HG02884 (cell line): ENCODE measurements at regions not wholly inside any gene's neighbourhood (a gene's known extent, or its start where the extent isn't known, plus 50 kb on each side); places are given as distances from the start of the nearest gene placed in this dataset.
"Not testable (repeated sequence)": the region's sequence is repeated elsewhere in the genome, so short reads cannot be mapped to it uniquely, and the experiment has no call there.

Source experiments
- ATAC-seq: cut with Tn5 transposase; IDR thresholded peaks from one replicate; pipeline ENCODE4 v1.9.1; 2021; ENCODE audit warnings: mild to moderate bottlenecking, moderate library complexity; ENCODE audit not compliant: unreplicated experiment

- peak; percentile 54 for ATAC-seq
These were observed 760.2 kb upstream of the AADAT start for GRCh38 chr4:170849969-170850368.

GRCh38 chr4:170827562-170828274, 738.0 kb upstream of the AADAT start:
- no peak for ATAC-seq

GRCh38 chr4:170818786-170819185, 729.0 kb upstream of the AADAT start:
- ATAC-seq = no peak

- ATAC-seq = no peak
These were observed 715.6 kb upstream of the AADAT start for GRCh38 chr4:170805352-170805751.

GRCh38 chr4:170804930-170805329, 715.2 kb upstream of the AADAT start:
- ATAC-seq = no peak

GRCh38 chr4:170803492-170803891, 713.7 kb upstream of the AADAT start:
- ATAC-seq = no peak

- no peak for ATAC-seq
These were observed 712.0 kb upstream of the AADAT start for GRCh38 chr4:170801771-170802170.

- no peak for ATAC-seq
These were observed 704.8 kb upstream of the AADAT start for GRCh38 chr4:170794525-170794924.

GRCh38 chr4:170788540-170789051, 698.8 kb upstream of the AADAT start:
- not testable (repeated sequence) for ATAC-seq

- no peak for ATAC-seq
These were observed 687.9 kb upstream of the AADAT start for GRCh38 chr4:170777663-170778062.

- no peak for ATAC-seq
These were observed 687.2 kb upstream of the AADAT start for GRCh38 chr4:170776983-170777382.

GRCh38 chr4:170775851-170776250, 686.1 kb upstream of the AADAT start:
- ATAC-seq = no peak

- ATAC-seq = no peak
These were observed 684.0 kb upstream of the AADAT start for GRCh38 chr4:170773709-170774273.

- no peak for ATAC-seq
These were observed 682.7 kb upstream of the AADAT start for GRCh38 chr4:170772429-170772828.

GRCh38 chr4:170770664-170771063, 680.9 kb upstream of the AADAT start:
- no peak for ATAC-seq

GRCh38 chr4:170769862-170770261, 680.1 kb upstream of the AADAT start:
- ATAC-seq = no peak

GRCh38 chr4:170758988-170759387, 669.2 kb upstream of the AADAT start:
- no peak for ATAC-seq

- ATAC-seq = no peak
These were observed 660.8 kb upstream of the AADAT start for GRCh38 chr4:170750519-170750918.

GRCh38 chr4:170748975-170749374, 659.2 kb upstream of the AADAT start:
- ATAC-seq = no peak

- no peak for ATAC-seq
These were observed 653.9 kb upstream of the AADAT start for GRCh38 chr4:170743633-170744032.

- no peak for ATAC-seq
These were observed 652.1 kb upstream of the AADAT start for GRCh38 chr4:170741856-170742255.

- ATAC-seq = no peak
These were observed 647.0 kb upstream of the AADAT start for GRCh38 chr4:170736710-170737109.

- ATAC-seq = no peak
These were observed 640.1 kb upstream of the AADAT start for GRCh38 chr4:170729897-170730296.
